22Rv1 (cell line): ENCODE measurements at regions not wholly inside any gene's neighbourhood (a gene's known extent, or its start where the extent isn't known, plus 50 kb on each side); places are given as distances from the start of the nearest gene placed in this dataset.

Source experiments
- CTCF ChIP-seq: fragments of 450-650 bp; IDR thresholded peaks from 2 replicates; pipeline ENCODE4 v1.5.1; 2017; ENCODE audit warnings: mild to moderate bottlenecking
- ZFX ChIP-seq: fragments of 450-650 bp; IDR thresholded peaks from 2 replicates; pipeline ENCODE4 v1.6.1; 2017; ENCODE audit warnings: antibody characterized with exemption, borderline replicate concordance

GRCh38 chr16:65671071-65671470 is 549.2 kb upstream of the CDH11 start:
- TF ChIP-seq CTCF (no peak), ZFX (no peak)
